ENCODE measurements at regions not wholly inside any gene's neighbourhood (a gene's known extent, or its start where the extent isn't known, plus 50 kb on each side); places are given as distances from the start of the nearest gene placed in this dataset.

- DNase-seq = no peak
- TF ChIP-seq POLR2A (IDR thresholded peaks at IDR 0.05; ENCODE audit: low read length) = no peak
- no peak for TF ChIP-seq GATA1 (IDR thresholded peaks at IDR 0.05; ENCODE audit: low read depth, low read length)
These were observed 611.6 kb downstream of the INSC start for GRCh38 chr11:15726221-15726746.

DNA sequence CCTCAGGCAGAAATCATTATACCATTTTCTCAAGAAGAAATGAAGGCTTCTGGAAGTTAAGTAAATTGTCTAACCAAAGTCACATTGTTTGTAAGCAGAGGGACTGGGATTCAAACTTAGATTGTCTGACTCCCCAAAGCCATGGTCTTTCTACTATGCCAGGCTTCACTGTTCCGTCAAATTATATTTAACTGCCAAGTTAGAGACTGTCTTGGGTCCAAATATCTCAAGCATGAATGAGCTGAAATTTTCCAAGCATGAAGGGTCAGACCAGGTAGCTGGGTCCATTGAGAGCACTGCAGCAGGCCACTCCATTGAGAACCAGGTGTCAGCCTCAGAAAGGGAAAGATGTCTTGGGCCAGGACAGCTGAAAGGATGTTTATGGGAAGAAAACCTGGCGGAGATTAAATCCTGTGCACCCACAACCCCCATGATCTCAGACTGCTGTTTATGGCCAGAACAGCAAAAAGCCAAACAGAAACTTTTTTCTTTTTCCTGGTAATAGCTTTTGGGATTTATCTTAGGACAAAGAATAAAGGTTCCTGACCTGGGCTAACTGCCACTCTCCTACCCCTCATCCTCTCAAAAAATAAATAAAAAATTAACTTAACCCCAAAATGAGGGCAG, 612.3 kb downstream of the INSC start:
- DNase-seq = no peak
- no peak for TF ChIP-seq GATA1 (IDR thresholded peaks at IDR 0.05; ENCODE audit: low read depth, low read length)
- TF ChIP-seq POLR2A (IDR thresholded peaks at IDR 0.05; ENCODE audit: low read length) = no peak

DNA sequence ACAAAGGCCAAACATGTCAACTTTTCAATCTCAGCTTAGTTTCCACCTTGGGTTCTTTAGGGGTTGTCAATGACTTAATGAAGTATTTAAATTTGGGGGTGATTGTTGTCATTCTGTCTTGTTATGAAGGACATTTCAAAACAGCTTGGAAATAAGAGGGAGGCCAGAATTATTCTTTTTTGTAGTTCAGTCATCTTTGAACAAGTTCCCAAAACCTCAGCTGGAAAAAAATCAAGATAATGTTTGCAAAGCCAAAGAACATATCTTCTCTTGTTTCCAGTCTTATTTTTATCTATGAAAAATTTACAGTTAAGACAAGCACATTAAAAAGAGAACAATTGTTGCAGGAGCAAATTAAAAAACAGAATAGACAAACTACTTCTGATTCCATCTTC, 612.8 kb downstream of the INSC start:
- TF ChIP-seq GATA1 (IDR thresholded peaks at IDR 0.05; ENCODE audit: low read depth, low read length) = no peak
- no peak for TF ChIP-seq POLR2A (IDR thresholded peaks at IDR 0.05; ENCODE audit: low read length)

GRCh38 chr11:15728207-15728606, 613.5 kb downstream of the INSC start:
- no peak for TF ChIP-seq GATA1 (IDR thresholded peaks at IDR 0.05; ENCODE audit: low read depth, low read length)
- TF ChIP-seq POLR2A (IDR thresholded peaks at IDR 0.05; ENCODE audit: low read length) = no peak
- no peak for DNase-seq

More for the DNA sequence above, 612.8 kb downstream of the INSC start:
- no peak for DNase-seq

DNA sequence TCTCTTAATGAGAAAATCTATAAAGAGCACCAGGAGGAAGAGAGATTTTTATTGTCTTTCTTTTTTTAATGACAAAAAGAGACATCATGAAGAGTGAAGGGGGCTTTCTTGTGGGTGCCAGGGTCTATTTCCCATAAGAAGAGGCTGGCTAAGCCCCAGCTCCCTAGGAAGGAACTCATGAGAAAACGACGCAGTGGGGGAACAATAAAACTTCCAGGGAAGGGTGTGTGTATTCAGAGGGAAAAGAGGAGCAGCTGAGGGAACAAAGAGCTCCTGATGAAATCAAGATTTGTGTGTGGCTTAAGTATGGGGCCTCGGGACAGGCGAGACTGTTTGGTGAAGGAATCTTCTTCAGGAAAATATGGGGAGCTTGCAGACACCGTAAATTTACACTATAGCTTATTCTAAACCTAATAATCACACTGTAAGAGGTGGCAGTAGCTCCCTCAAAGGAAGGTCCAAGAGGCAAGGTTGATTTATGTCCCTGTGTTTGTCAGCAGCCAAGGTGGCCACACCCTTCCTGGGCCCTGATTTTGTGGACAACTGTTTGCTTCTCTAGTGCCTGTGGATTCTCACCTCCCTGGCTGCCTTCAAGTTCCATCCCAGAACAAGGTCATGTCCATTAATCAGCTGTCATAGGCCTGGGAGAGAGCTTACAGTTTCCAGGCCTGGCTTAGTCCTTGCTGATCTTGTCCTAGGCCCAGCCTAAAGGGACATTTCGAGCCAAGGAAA, 615.7 kb downstream of the INSC start:
- TF ChIP-seq POLR2A (IDR thresholded peaks at IDR 0.05; ENCODE audit: low read length) = no peak
- DNase-seq = no peak

- TF ChIP-seq POLR2A (IDR thresholded peaks at IDR 0.05; ENCODE audit: low read length) = no peak
- no peak for TF ChIP-seq GATA1 (IDR thresholded peaks at IDR 0.05; ENCODE audit: low read depth, low read length)
- DNase-seq = no peak
These were observed 616.3 kb downstream of the INSC start for GRCh38 chr11:15730995-15731385.

DNA sequence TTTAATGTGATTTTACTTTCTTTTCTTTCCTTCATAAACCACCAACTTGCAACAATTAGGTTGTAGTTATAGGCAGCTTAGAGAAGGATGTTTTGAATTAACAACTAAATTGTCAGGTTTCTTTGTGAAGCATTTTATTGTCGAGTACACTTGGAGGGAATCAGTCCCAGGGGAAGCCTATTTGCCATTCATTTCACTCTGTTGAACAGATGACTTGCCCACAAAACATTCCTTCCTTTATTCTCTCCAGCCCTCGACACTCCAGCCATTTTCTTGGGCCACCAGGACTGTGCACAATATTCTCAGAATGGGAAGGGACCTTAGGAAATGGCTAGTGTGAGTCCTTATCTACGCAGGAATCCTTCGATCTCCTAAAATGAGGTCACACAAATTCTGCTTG, 620.6 kb downstream of the SOX6 start:
- DNase-seq = no peak
- no peak for TF ChIP-seq GATA1 (IDR thresholded peaks at IDR 0.05; ENCODE audit: low read depth, low read length)
- TF ChIP-seq POLR2A (IDR thresholded peaks at IDR 0.05; ENCODE audit: low read length) = no peak

GRCh38 chr11:15737320-15737719, 619.0 kb downstream of the SOX6 start:
- no peak for DNase-seq
- TF ChIP-seq POLR2A (IDR thresholded peaks at IDR 0.05; ENCODE audit: low read length) (no peak), GATA1 (IDR thresholded peaks at IDR 0.05; ENCODE audit: low read depth, low read length) (no peak)

- DNase-seq = no peak
- TF ChIP-seq GATA1 (IDR thresholded peaks at IDR 0.05; ENCODE audit: low read depth, low read length) = no peak
These were observed 617.4 kb downstream of the SOX6 start for GRCh38 chr11:15738931-15739330.

- DNase-seq = no peak
- TF ChIP-seq GATA1 (IDR thresholded peaks at IDR 0.05; ENCODE audit: low read depth, low read length) (no peak), POLR2A (IDR thresholded peaks at IDR 0.05; ENCODE audit: low read length) (no peak)
These were observed 613.5 kb downstream of the SOX6 start for GRCh38 chr11:15742626-15743519.

- DNase-seq = no peak
- TF ChIP-seq GATA1 (IDR thresholded peaks at IDR 0.05; ENCODE audit: low read depth, low read length) = no peak
- TF ChIP-seq POLR2A (IDR thresholded peaks at IDR 0.05; ENCODE audit: low read length) = no peak
These were observed 611.7 kb downstream of the SOX6 start for GRCh38 chr11:15744693-15745092.

DNA sequence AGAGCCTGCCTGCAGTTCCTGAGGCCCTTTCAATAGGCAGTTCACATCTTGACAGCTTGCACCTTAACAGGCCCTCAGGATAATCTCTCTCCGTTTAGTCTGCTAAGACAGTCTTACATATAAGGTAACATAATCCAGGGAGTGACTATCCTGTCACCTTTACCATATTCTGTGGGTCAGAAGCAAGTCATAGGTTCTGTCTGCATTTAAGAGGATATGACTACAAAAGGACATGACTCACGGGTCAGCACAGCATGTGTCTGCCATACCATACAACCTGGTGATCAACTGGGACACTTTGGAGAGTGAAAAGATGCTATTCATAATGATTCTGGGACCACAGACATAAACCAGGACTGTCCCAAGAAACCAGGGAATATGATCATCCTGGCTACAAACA, 611.1 kb downstream of the SOX6 start:
- TF ChIP-seq GATA1 (IDR thresholded peaks at IDR 0.05; ENCODE audit: low read depth, low read length) = no peak
- TF ChIP-seq POLR2A (IDR thresholded peaks at IDR 0.05; ENCODE audit: low read length) = no peak

DNA sequence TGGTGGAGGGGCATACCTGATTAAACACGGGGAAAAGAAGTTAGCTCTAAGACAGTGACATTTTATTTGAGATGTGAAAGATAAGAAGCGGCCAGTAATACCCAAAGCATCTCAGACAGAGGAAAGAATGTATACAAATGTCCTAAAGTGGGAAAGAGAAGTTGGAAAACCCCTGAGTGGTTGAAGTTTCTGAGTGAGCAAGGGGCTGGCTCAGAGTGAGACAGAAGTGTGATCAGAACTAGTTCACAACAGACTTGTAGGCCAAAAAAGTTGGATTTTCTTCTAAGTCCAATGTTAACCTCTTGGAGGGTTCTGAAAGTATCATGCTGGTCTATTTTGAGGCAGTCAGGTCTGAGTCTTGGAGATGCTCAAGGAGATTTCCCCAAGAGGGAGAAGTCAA, 608.7 kb downstream of the SOX6 start:
- TF ChIP-seq POLR2A (IDR thresholded peaks at IDR 0.05; ENCODE audit: low read length) (no peak), GATA1 (IDR thresholded peaks at IDR 0.05; ENCODE audit: low read depth, low read length) (no peak)

More for the DNA sequence above, 611.1 kb downstream of the SOX6 start:
- no peak for DNase-seq

GRCh38 chr11:15748132-15748531, 608.2 kb downstream of the SOX6 start:
- TF ChIP-seq GATA1 (IDR thresholded peaks at IDR 0.05; ENCODE audit: low read depth, low read length) (no peak), POLR2A (IDR thresholded peaks at IDR 0.05; ENCODE audit: low read length) (no peak)
- DNase-seq = no peak

More for the DNA sequence above, 608.7 kb downstream of the SOX6 start:
- DNase-seq = no peak

Data from erythroblast (primary cell).